UCSD-AML1 (cell line): ENCODE measurements at regions not wholly inside any gene's neighbourhood (a gene's known extent, or its start where the extent isn't known, plus 50 kb on each side); places are given as distances from the start of the nearest gene placed in this dataset.

ENCODE experiments used
- DNase-seq: peaks from one replicate; lab custom pipeline; 2025; ENCODE audit not compliant: unreplicated experiment; lab: John Stamatoyannopoulos, UW

GRCh38 chr1:56320464-56321149 is 258.8 kb downstream of the PLPP3 start:
- DNase-seq = no peak

- no peak for DNase-seq
Measured at GRCh38 chr1:56317722-56318121, 261.6 kb downstream of the PLPP3 start.

GRCh38 chr1:56315293-56315942 is 263.9 kb downstream of the PLPP3 start:
- DNase-seq = no peak

GRCh38 chr1:56313560-56313959 is 265.8 kb downstream of the PLPP3 start:
- no peak for DNase-seq

GRCh38 chr1:56311766-56312165 is 267.6 kb downstream of the PLPP3 start:
- no peak for DNase-seq

- no peak for DNase-seq
Measured at GRCh38 chr1:56310945-56311344, 268.4 kb downstream of the PLPP3 start.

GRCh38 chr1:56309065-56309464 is 270.3 kb downstream of the PLPP3 start:
- no peak for DNase-seq

GRCh38 chr1:56304975-56305374 is 274.4 kb downstream of the PLPP3 start:
- no peak for DNase-seq

GRCh38 chr1:56303805-56304204 is 275.6 kb downstream of the PLPP3 start:
- no peak for DNase-seq

- DNase-seq = no peak
Measured at GRCh38 chr1:56302878-56303277, 276.5 kb downstream of the PLPP3 start.

GRCh38 chr1:56301791-56302190 is 277.6 kb downstream of the PLPP3 start:
- DNase-seq = no peak

GRCh38 chr1:56300836-56301235 is 278.5 kb downstream of the PLPP3 start:
- DNase-seq = no peak

GRCh38 chr1:56298866-56299265 is 280.5 kb downstream of the PLPP3 start:
- DNase-seq = no peak

- no peak for DNase-seq
Measured at GRCh38 chr1:56297904-56298303, 281.5 kb downstream of the PLPP3 start.

- DNase-seq = no peak
Measured at GRCh38 chr1:56297208-56297607, 282.2 kb downstream of the PLPP3 start.

GRCh38 chr1:56295949-56296929 is 283.1 kb downstream of the PLPP3 start:
- DNase-seq = no peak

- DNase-seq = no peak
Measured at GRCh38 chr1:56291374-56291919, 287.9 kb downstream of the PLPP3 start.

- DNase-seq = no peak
Measured at GRCh38 chr1:56289260-56289659, 290.1 kb downstream of the PLPP3 start.

- no peak for DNase-seq
Measured at GRCh38 chr1:56287721-56288120, 291.6 kb downstream of the PLPP3 start.

- no peak for DNase-seq
Measured at GRCh38 chr1:56286956-56287355, 292.4 kb downstream of the PLPP3 start.

GRCh38 chr1:56286506-56286905 is 292.9 kb downstream of the PLPP3 start:
- no peak for DNase-seq
